HG03439 (cell line): ENCODE measurements at regions not wholly inside any gene's neighbourhood (a gene's known extent, or its start where the extent isn't known, plus 50 kb on each side); places are given as distances from the start of the nearest gene placed in this dataset.
"Not testable (repeated sequence)": the region's sequence is repeated elsewhere in the genome, so short reads cannot be mapped to it uniquely, and the experiment has no call there.

Source experiments
- ATAC-seq: cut with Tn5 transposase; IDR thresholded peaks from one replicate; pipeline ENCODE4 v1.9.1; 2021; ENCODE audit warnings: mild to moderate bottlenecking, moderate library complexity; ENCODE audit not compliant: unreplicated experiment

DNA sequence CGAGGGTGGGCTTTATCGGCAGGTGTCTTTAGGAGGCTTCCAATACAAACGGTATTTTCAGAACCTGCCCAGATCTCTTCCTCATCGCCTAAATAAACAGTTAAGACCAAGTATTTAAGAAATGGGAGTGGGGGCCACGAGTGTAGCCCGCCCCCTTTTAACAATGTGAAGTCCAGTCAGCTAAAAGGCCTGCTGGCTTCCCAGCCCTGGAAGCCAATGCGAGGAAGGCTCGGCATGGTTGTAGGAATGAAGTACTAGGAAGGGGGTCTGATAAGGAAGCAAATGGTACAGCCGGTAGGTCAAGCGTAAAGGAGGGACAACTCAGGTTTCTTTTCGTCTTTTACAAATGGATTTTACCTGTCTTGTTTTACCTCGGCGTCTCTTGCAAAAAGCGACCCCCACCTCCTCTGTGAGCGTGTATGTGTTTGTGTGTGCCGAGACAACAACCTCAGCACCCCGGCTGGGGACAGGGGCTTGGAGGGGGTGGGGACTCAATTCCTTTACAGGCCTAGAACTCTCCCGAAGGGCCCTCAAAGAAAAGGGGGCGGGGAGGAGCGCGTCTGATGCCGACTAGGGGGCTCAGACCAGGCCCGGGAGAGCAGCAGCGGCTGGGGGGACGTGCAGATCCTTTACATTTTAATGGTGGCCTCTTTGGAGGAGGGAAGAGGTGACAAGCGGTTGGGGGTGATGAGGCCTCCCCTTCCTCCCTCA is 147.6 kb downstream of the GPR85 start:
- no peak for ATAC-seq

DNA sequence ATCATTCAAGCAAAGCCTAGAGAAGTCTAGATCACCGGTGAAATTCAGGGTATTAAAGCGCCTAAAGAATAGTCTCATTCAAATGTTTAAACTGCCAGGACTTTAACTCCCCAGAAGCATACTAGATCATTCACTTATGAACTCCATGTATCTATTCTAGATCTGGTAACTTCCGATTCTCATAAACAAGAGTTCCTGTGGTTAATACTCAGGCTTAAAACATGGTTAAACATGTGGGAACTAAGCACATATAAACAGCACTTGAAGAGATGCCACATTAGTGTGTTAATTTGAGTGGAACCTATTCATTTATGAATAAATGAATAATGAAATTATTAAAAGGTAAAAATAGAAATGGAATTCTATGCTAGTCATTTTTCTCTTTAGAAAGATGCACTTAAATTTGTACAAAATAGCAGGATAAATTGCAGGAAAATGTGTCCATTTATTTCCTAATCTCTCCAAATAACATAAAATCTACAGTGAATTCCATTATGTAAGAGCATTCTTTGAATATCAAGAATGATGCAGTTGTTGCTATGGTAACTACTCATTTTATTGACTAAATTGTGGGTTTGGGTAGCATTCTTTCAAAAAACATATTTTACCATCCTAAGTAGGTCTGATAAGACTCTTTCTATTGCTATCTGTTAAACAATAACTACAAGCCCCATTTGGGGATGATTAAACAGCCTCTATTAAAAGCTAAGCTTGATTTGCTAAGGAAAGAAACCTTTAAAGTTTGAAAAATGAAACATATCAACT is 147.6 kb upstream of the TMEM168 start:
- no peak for ATAC-seq

DNA sequence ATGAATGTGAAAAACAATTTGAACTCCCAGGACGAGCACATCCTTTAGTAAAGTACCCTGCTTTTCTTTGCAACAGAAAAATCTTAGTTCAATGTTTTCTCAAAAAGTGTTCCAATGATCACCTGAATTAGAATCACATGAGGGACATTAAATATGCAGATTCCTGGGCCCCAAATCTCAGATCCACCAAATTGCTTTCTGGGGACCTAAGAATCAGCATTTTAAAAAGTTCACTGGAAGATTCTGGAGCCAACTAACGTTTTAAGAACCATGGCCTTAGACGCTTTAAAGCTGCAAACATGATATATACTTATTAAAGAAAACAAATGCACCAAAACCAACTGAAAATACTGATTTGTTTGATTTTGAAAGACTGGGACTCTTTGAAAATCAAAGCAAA is 143.4 kb upstream of the TMEM168 start:
- ATAC-seq = no peak

DNA sequence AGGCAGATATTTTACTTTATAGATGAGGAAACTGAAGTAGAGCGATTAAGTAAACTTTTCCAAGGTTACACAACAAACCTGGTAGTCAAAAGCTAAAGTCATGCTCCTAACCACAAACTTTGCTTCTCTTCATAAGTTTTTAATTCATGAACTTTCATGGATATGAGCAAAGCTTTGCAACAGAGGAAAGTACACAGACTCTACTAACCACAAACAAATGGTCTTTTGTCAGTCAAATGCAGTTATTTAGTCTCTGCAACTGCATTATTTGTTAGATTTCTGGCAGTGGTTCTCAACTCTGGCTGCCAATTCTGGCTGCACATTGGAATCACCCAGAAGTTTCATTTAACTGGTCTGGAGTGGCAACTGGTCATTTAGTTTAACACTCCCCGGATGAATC is 140.6 kb upstream of the TMEM168 start:
- ATAC-seq = no peak

DNA sequence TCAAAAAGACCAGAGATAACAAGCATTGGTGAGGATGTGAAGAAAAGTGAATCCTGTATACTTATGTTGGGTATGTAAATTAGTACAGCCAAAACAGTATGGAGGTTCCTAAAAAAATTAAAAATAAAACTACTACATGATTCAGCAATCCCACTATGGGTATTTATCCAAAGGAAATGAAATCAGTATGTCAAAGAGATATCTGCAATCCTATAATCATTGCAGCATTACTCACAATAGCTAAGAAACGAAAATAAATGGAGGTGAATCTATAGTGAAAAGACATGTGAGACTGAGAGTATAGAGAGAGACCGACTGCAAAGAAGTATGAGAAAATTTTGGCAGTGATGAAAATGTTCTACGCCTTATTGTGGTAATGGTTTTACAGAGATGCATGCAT is 139.2 kb upstream of the TMEM168 start:
- no peak for ATAC-seq

DNA sequence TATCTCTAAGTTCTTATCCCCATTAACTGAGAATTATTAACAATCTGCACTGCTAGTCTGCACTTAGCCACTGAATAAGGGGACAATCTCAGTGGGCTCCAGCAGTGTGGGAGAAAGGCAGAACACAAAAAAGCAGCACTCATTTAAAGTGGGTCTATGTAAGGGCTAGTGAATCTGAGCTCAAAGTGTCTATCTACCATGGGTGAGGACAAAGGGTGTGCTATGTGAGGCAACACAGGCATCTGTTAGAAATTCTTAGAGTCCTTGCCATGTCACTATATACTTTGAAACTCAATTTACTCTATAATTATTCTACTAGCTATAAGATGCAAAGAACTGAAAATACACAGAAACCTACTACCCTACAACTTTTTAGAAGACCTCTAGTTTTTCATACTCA is 135.8 kb upstream of the TMEM168 start:
- ATAC-seq = no peak

DNA sequence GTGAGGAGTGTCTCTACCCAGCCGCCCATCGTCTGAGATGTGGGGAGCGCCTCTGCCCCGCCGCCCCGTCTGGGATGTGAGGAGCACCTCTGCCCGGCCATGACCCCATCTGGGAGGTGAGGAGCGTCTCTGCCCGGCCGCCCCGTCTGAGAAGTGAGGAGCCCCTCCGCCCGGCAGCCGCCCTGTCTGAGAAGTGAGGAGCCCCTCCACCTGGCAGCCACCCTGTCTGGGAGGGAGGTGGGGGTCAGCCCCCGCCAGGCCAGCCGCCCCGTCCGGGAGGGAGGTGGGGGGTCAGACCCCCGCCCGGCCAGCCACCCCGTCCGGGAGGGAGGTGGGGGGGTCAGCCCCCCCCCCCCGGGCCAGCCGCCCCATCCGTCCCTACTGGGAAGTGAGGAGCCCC is 132.4 kb upstream of the TMEM168 start:
- not testable (repeated sequence) for ATAC-seq

DNA sequence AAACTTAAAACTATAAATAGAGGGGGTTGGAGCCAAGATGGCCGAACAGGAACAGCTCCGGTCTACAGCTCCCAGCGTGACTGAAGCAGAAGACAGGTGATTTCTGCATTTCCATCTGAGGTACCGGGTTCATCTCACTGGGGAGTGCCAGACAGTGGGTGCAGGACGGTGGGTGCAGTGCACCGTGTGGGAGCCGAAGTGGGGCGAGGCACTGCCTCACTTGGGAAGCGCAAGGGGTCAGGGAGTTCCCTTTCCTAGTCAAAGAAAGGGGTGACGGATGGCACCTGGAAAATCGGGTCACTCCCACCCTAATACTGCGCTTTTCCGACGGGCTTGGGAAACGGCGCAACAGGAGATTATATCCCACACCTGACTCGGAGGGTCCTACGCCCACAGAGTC is 126.2 kb upstream of the TMEM168 start:
- not testable (repeated sequence) for ATAC-seq

DNA sequence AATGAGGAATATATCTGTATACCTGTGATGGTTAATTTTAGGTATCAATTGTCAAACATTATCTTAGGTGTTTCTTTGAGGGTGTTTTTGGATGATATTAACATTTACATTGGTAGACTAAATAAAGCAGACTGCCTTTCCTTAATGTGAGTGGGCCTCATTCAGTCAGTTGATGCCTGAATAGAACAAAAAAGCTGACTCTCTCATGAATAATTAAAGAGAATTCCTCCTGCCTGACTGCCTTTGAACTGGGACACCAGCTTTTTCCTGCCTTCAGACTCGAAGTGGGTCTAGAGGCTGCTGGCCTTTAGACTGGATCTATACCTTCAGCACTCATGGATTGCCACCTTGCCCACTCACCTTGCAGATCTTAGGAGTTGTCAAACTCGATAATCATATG is 117.9 kb upstream of the TMEM168 start:
- ATAC-seq = no peak

DNA sequence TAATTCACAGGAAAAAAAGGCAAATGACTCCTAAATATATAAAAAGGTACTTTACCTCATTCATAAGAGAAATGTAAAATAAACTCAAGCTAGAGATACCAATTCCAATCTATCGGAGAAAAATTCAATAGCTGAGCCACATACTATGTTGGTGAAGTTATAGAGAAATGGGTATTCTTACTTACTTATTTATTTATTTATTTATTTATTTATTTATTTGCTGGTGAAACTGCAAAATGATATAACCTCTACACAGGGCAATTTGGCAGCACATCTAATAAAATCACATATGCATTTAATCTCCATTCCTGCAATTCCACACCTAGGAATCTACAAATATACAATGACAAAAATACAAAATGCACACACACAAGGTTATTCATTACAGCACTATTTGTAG is 117.5 kb upstream of the TMEM168 start:
- ATAC-seq = no peak

DNA sequence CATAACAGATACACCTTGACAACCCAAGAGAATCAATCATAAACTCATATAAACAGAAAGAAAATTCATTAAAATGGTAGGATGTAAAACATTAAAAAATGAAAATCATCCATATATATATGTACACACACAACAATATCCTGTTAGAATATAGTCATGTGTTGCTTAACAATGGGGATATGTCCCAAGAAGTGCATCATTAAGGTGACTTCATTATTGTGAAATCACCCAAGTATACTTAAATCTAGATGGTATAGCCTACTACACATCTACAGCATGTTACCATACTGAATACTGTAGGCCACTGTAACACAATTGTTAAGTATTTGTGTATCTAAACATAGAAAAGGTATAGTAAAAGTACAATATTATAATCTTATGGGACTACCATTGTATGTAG is 115.8 kb upstream of the TMEM168 start:
- ATAC-seq = no peak

DNA sequence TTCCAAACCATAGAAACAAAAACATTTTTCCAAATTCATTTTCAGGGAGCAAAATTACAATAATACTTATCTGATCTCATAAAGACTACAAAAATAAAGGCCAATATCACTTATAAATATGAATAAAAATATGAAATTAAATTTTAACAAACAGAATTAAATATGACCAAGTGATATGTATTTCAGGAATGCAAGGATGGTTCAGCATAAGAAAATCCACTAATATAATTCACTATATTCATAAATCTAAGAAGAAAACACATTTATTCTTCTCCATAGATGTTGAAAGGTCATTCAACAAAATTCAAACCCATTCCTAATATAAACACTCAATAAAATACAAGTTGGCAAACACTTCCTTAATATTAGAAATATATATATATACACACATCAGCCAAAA is 115.2 kb upstream of the TMEM168 start:
- ATAC-seq = no peak

DNA sequence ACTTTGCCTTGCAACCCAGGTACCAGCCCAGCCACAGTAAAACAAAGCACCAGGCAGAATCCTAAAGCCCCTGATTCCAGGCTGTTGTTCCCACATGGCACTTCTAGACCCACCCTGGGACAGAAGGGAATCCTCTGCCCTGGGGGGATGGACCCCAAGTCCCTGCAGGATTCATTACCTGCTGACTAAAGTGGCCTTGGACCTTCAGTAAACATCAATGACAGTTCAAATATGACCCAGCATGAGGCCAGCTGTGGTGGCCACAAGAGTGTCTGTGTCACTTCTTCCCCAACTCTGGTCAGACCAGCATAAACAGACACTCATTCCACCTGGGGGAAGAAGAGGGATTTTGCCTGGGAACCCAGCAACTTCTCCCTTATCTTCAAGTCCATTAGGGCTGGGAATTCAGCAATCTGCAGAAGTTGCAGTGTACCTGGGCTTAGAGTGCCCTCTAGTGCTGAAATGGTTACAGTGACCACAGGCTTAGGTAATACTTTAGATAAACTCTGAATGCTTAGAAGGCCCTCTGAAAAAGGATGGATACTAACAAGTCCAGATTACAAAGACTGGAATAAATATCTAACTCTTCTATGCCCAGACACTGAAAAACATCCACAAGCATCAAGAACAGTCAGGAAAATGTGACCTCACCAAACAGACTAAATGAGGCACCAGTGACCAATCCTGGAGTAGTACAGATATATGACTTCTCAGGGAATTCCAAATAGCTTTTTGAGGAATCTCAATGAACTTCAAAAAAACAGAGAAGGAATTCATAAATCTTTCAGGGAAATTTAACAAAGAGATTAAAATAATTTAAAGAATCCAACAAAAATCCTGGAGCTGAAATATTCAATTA is 108.5 kb upstream of the TMEM168 start:
- no peak for ATAC-seq

DNA sequence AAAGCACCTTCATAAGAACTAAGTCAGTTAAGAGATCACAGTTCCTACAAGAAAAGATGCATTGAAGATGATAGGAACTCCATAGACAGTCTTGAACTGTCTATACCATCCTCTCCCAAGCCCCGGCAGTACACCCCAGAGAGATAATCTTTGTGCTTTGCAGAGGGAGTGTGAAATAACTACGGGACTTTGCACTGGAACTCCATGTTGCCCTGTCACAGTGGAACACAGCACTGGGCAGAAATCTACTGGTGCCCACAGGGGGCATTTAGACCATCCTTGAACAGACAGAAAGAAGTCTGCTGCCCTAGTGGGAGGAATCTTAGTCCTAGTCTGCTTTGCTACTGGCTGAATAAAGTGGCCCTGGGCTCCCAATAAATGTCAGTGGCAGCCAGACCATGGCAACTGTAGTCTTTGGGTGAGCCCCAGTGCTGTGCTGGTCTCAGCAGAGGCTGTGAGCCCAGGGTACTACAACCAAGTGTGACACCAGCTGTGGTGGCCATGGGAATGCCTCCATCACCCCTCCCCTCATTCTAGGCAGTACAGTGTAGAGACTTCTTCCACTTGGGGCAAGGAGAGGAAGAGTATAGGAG is 107.7 kb upstream of the TMEM168 start:
- no peak for ATAC-seq

DNA sequence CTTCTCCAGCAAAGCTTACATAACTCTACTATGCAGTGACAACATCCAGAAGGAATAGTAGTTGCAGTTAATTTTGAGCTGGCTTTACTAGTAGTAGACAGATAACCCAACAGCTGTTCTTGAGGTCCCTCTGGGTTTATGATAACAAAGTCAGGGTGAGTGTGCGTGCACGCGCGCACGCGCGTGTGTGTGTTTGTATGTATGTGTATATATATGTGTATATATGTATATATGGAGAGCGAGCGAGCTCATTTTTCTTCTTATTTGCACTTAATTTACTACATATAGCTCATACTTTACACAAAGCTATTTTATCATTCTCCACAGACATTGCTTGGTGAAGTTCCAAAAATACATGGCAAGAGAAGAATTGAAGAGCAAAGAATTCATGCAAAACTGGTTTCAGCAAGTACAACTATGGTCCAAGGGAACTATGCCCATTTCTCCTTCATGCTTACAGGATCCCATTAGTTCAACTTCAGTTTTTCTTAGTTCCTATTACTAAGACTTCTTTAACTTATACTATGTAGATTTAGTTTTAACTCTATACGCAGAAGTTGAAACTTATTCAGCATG is 105.9 kb upstream of the TMEM168 start:
- no peak for ATAC-seq

DNA sequence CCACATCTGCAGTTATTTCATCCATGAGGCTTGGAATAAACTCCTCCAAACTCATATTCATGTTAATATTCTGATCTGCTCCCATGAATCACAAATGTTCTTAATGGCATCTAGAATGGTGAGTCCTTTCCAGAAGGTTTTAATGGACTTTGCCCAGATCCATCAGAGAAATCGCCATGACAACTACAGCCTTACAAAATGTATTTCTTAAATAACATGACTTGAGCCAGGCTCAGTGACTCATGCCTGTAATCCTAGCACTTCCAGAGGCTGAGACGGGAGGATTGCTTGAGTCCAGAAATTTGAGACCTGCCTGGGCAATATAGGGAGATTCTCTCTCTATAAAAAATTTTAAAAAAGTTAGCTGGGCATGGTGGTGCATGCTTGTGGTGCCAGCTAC is 102.1 kb upstream of the TMEM168 start:
- ATAC-seq = no peak

DNA sequence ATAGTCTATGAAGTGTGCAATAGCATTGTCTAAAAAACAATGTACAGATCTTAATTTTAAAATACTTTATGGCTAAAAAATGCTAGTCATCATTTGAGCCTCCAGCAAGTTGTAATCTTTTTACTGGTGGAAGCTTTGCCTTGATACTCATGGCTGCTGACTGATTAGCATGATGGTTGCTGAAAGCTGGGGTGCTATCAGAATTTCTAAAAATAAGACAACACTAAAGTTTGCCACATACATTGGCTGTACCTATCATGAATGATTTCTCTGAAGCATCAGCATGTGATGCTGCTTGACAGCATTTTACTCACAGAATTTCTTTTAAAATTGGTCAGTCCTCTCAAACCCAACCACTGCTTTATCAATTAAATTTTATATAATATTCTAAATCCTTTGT is 101.5 kb upstream of the TMEM168 start:
- no peak for ATAC-seq

DNA sequence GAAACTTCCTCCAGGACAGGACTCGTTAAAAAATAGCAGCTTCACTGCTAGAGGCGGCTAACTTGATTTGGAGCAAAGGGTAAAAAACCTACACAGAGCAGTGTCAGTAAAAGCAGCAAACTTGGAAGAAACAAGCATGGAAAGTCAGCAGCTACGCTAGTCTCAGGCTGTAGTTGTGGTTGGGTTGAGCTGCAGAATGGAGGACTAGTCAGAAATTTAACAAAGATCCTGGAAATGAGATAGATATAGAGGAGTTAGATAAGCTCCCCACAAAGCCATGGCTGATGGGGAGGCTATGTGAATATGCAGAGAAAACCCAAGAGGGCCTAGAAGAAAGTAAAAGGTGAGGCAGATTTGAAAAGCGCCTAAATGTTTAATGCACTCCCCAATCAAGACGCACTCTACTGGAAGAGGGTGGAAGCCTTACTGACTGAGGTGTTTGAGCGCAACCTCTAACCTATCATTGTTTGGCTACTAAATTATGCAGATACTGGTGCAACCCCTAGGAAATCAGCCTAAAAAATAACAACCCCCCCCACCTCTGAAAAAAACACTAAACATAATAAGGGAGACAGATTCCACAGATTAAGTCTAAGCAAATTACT is 99.7 kb upstream of the TMEM168 start:
- ATAC-seq = no peak

DNA sequence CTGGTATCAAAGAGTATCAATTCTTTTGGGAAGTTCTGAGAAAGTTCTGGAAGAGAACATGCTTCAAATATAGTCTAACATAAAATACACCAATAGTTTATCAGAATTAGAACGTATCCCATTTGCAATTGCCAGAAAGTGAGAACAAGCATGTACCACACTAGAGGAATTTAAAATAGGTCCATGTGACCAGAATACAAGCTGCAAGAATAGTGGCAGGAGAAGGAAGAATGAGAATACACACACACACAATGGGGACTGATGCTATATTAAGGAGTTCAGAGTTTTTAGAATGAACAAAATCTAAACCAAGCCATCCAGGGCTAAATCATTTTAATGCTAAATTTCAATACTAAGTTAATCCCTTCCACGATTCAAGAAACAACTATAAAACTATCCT is 99.1 kb upstream of the TMEM168 start:
- no peak for ATAC-seq

DNA sequence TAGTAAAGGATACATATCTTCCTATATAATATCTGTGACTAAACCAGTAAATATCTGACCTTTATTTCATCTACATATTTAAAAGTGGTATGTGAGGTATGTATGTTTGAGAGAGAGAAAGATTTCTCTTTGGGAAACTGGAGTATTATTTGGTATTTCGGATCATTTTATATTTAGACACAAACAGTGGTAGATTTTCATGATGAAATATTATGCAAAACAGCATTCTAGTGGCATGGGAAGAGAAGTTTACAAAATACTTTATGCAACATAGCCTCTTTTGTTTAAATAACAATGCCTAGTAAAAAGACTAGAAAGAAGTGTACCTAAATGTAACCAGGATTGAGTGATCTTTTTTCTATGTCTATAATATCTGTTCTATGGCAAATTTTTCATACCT is 98.6 kb upstream of the TMEM168 start:
- no peak for ATAC-seq

DNA sequence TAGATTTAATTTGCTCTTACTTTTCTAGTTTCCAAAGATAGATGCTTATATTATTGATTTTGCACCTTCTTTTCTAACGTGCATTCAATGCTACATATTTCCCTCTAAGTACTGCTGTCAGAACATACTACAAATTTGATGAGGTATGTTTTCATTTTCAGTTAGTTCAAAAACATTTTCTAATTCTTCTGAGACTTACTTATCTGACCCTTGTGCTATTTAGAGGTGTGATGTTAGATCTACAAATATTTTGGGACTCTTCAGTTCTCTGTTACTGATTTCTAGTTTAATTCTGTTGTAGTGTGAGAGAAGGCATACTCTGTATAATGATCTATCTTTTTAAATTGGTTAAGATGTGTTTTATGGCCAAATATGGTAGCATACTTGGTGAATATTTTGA is 97.8 kb upstream of the TMEM168 start:
- no peak for ATAC-seq
